ENCODE measurements at regions not wholly inside any gene's neighbourhood (a gene's known extent, or its start where the extent isn't known, plus 50 kb on each side); places are given as distances from the start of the nearest gene placed in this dataset.

GRCh38 chr5:142411656-142412425 lies 87.0 kb upstream of the SPRY4 start:
- H3K4me1 ChIP-seq (ENCODE audit: insufficient read depth), result peaks cover 8% of the 10 kb centered on the region
- H3K27ac ChIP-seq (ENCODE audit: low read depth), result no peak overlapping the region
- Mint-ChIP-seq H3K4me3 (no peak overlapping the region), H3K9me3 (no peaks in the 10 kb centered on the region), H3K4me1 (peaks cover 10% of the 10 kb centered on the region), H3K27ac (no peak overlapping the region), H3K36me3 (ENCODE audit: low read depth) (peaks cover 5% of the 10 kb centered on the region; the same call in 2 of the 3 replicates), H3K27me3 (ENCODE audit: insufficient read depth, low read depth, poor library complexity) (peaks cover 4% of the 10 kb centered on the region)
- 0 out of 2 replicates have a peak, but pooled peaks cover 2% of the 10 kb centered on the region for H3F3A ChIP-seq (replicated peaks; ENCODE audit: low read depth)
- H3K79me2 ChIP-seq (replicated peaks; ENCODE audit: insufficient read depth), result no peaks in the 10 kb centered on the region
- H3K4me2 ChIP-seq, result no peak overlapping the region
- no peaks in the 10 kb centered on the region for H4K20me1 ChIP-seq (replicated peaks; ENCODE audit: insufficient read depth)
- no peaks in the 10 kb centered on the region for H3K9me2 ChIP-seq (ENCODE audit: insufficient read depth)
- DNase-seq (ENCODE audit: low spot score), result no peak
- TF ChIP-seq NANOG (IDR thresholded peaks at IDR 0.05; ENCODE audit: borderline replicate concordance) (no peak), POLR2AphosphoS5 (IDR thresholded peaks at IDR 0.05; ENCODE audit: low read depth) (no peak), ZNF462 (CRISPR knock-in tag; IDR thresholded peaks at IDR 0.05) (no peak), REST (IDR thresholded peaks at IDR 0.05; ENCODE audit: unreplicated experiment) (no peak), ZNF331 (CRISPR knock-in tag; IDR thresholded peaks at IDR 0.05; ENCODE audit: low read depth) (no peak), EZH2phosphoT487 (IDR thresholded peaks at IDR 0.05; ENCODE audit: unreplicated experiment) (no peak)
- no peak overlapping the region for H3K4me3 ChIP-seq
- H3K36me3 ChIP-seq (ENCODE audit: insufficient read depth), result no peaks in the 10 kb centered on the region; the same call in 1 of the 2 replicates
- ATAC-seq, result no peak
- no peaks in the 10 kb centered on the region for H3K27me3 ChIP-seq (ENCODE audit: insufficient read depth)
- H2AFZ ChIP-seq, result no peak overlapping the region
